ENCODE measurements at regions not wholly inside any gene's neighbourhood (a gene's known extent, or its start where the extent isn't known, plus 50 kb on each side); places are given as distances from the start of the nearest gene placed in this dataset.

- no peak for DNase-seq (ENCODE audit: low read depth, low spot score)
- no peaks in the 10 kb centered on the region for H3K27me3 ChIP-seq (ENCODE audit: control insufficient read depth in 2 of 2, insufficient read depth in 2 of 2, low read length in 2 of 2)
- ChIA-PET CTCF (no interaction called here), POLR2A (no interaction called here)
- no peak overlapping the region for H3K27ac ChIP-seq (ENCODE audit: insufficient read depth, low read depth, low read length)
- no peaks in the 10 kb centered on the region for H3K79me2 ChIP-seq (ENCODE audit: control insufficient read depth, insufficient read depth, low read length)
- dilution Hi-C loops (cut with MboI; ENCODE audit: extremely low pct_ligation_motif_present, low sequenced_read_pairs) (no loop called here), intact Hi-C loops (cut with micrococcal nuclease) (no loop called here)
- no peaks in the 10 kb centered on the region for H3K9me1 ChIP-seq (replicated peaks; ENCODE audit: control insufficient read depth, extremely low read depth, insufficient read depth, low read length)
- no peak for FAIRE-seq
- no peak overlapping the region for H3K9ac ChIP-seq (replicated peaks; ENCODE audit: extremely low read depth, insufficient read depth, low read length)
- no TSS peak for BruUV-seq (replicated peaks)
- no peak overlapping the region for H3K4me3 ChIP-seq (replicated peaks in 1 of 3; ENCODE audit: insufficient read depth in 1 of 3, low read depth in 1 of 3, low read length in 3 of 3)
- H3K4me2 ChIP-seq (ENCODE audit: insufficient read depth, low read length) = no peak overlapping the region
- no peaks in the 10 kb centered on the region for H3K4me1 ChIP-seq (ENCODE audit: control insufficient read depth, extremely low read depth, insufficient read depth, low read length)
- no peak for TF ChIP-seq MYC (IDR thresholded peaks at IDR 0.05; ENCODE audit: low read depth, low read length)
- TF ChIP-seq POLR2AphosphoS5 (IDR thresholded peaks at IDR 0.05; ENCODE audit: insufficient read depth, low read depth, low read length) = no peak
- TF ChIP-seq JUN (IDR thresholded peaks at IDR 0.05; ENCODE audit: borderline replicate concordance, insufficient read depth, insufficient read length, low read depth) = no peak
- no peak for TF ChIP-seq EZH2 (IDR thresholded peaks at IDR 0.05; ENCODE audit: borderline replicate concordance, low read depth, low read length, severe bottlenecking)
- no peaks in the 10 kb centered on the region for H3K9me3 ChIP-seq (replicated peaks; ENCODE audit: control insufficient read depth, insufficient read depth, low read length)
- H3K36me3 ChIP-seq (ENCODE audit: control insufficient read depth in 2 of 2, extremely low read depth in 1 of 2, insufficient read depth in 2 of 2, low read length in 2 of 2) = no peaks in the 10 kb centered on the region
- H2AFZ ChIP-seq (ENCODE audit: low read depth, low read length) = no peak overlapping the region
- no peaks in the 10 kb centered on the region for H4K20me1 ChIP-seq (replicated peaks; ENCODE audit: control insufficient read depth, extremely low read depth, insufficient read depth, low read length)
Measured at GRCh38 chr2:129702416-129703176, 276.9 kb upstream of the RAB6C start.

DNA sequence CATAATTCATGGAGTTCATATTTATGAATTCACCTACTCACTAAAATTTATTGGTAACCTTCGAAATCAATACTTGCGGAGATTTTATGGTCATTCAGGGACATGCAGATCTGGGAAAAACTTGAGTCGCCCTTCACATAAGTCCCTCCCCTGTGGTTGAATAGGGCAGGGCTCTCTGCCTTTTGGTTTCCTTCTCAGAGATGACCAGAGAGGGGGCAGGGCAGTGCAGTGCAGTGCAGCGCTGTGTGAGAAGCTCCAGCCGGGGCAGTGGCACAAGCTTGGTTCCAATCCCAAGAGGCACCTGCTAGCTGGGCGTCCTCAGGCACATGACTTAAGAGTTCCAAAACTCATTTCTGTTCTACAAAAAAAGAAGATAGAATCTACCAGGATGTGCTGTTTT is 274.4 kb upstream of the RAB6C start:
- H3K36me3 ChIP-seq (ENCODE audit: control insufficient read depth in 2 of 2, extremely low read depth in 1 of 2, insufficient read depth in 2 of 2, low read length in 2 of 2) = no peaks in the 10 kb centered on the region
- intact Hi-C loops (cut with micrococcal nuclease) = no loop called here
- no peaks in the 10 kb centered on the region for H3K79me2 ChIP-seq (ENCODE audit: control insufficient read depth, insufficient read depth, low read length)
- no peak overlapping the region for H2AFZ ChIP-seq (ENCODE audit: low read depth, low read length)
- DNase-seq (ENCODE audit: low read depth, low spot score) = no peak
- no peaks in the 10 kb centered on the region for H3K27me3 ChIP-seq (ENCODE audit: control insufficient read depth in 2 of 2, insufficient read depth in 2 of 2, low read length in 2 of 2)
- TF ChIP-seq CTCF (IDR thresholded peaks at IDR 0.05; ENCODE audit: extremely low read depth in 1 of 2, insufficient read depth in 1 of 2, low read depth in 1 of 2, low read length in 2 of 2) (no peak), JUN (IDR thresholded peaks at IDR 0.05; ENCODE audit: borderline replicate concordance, insufficient read depth, insufficient read length, low read depth) (no peak), EZH2 (IDR thresholded peaks at IDR 0.05; ENCODE audit: borderline replicate concordance, low read depth, low read length, severe bottlenecking) (no peak), POLR2AphosphoS5 (IDR thresholded peaks at IDR 0.05; ENCODE audit: insufficient read depth, low read depth, low read length) (no peak), FOS (IDR thresholded peaks at IDR 0.05; ENCODE audit: borderline replicate concordance, insufficient read depth, low read length) (no peak)
- H3K9me3 ChIP-seq (replicated peaks; ENCODE audit: control insufficient read depth, insufficient read depth, low read length) = peaks cover 3% of the 10 kb centered on the region
- H3K9me1 ChIP-seq (replicated peaks; ENCODE audit: control insufficient read depth, extremely low read depth, insufficient read depth, low read length) = no peaks in the 10 kb centered on the region
- no peak for FAIRE-seq
- no peaks in the 10 kb centered on the region for H4K20me1 ChIP-seq (replicated peaks; ENCODE audit: control insufficient read depth, extremely low read depth, insufficient read depth, low read length)
- no peaks in the 10 kb centered on the region for H3K4me1 ChIP-seq (ENCODE audit: control insufficient read depth, extremely low read depth, insufficient read depth, low read length)
- dilution Hi-C loops (cut with MboI; ENCODE audit: extremely low pct_ligation_motif_present, low sequenced_read_pairs) = no loop called here
- BruUV-seq (replicated peaks) = no TSS peak
- no peak overlapping the region for H3K27ac ChIP-seq (ENCODE audit: insufficient read depth, low read depth, low read length)
- ChIA-PET CTCF (no interaction called here), POLR2A (no interaction called here)
- no peak overlapping the region for H3K9ac ChIP-seq (replicated peaks; ENCODE audit: extremely low read depth, insufficient read depth, low read length)
- no peak overlapping the region for H3K4me3 ChIP-seq (replicated peaks in 1 of 3; ENCODE audit: insufficient read depth in 1 of 3, low read depth in 1 of 3, low read length in 3 of 3)
- no peak overlapping the region for H3K4me2 ChIP-seq (ENCODE audit: insufficient read depth, low read length)
